Adrenal gland (tissue), 9 donors: ENCODE measurements at regions not wholly inside any gene's neighbourhood (a gene's known extent, or its start where the extent isn't known, plus 50 kb on each side); places are given as distances from the start of the nearest gene placed in this dataset.

ENCODE experiments used
- DNase-seq, 7 donors: peaks; one replicate each; pipeline ENCODE4 v3.0.0-alpha.2; 2019 to 2020
- H3K27ac ChIP-seq, 5 donors: fragments of 200-600 bp; sonication (generic) in 4 of 5; 1 replicate in 3 of 5; 2 replicates in 2 of 5; pipeline versions ENCODE4 v1.5.1 to v1.8.0; 2016 to 2020; ENCODE audit warnings: mild to moderate bottlenecking in 1 of 5
- H3K27me3 ChIP-seq: fragments of 200-600 bp; 2 replicates; pipeline ENCODE4 v1.8.0; 2021
- H3K36me3 ChIP-seq, 2 donors: fragments of 200-600 bp; replicated peaks in 1 of 2; 1 replicate in 1 of 2; 2 replicates in 1 of 2; pipeline versions ENCODE4 v1.5.1 to v1.8.0; 2018 to 2022
- H3K4me1 ChIP-seq, 2 donors: fragments of 200-600 bp; replicated peaks in 1 of 2; 1 replicate in 1 of 2; 2 replicates in 1 of 2; pipeline versions ENCODE4 v1.5.1 to v1.8.0; 2018 to 2021
- H3K4me3 ChIP-seq, 4 donors: fragments of 200-600 bp; sonication (generic) in 3 of 4; one replicate each; pipeline ENCODE4 v1.5.1; 2016 to 2018
- H3K9me3 ChIP-seq, 3 donors: fragments of 200-600 bp; sonication (generic) in 1 of 3; replicated peaks in 1 of 3; 1 replicate in 2 of 3; 2 replicates in 1 of 3; pipeline versions ENCODE4 v1.5.1 to v1.8.0; 2016 to 2021
- POLR2A ChIP-seq, 2 donors: fragments of 450-650 bp; IDR thresholded peaks; one replicate each; pipeline ENCODE4 v1.6.1; 2017; ENCODE audit warnings: antibody characterized with exemption in 2 of 2, mild to moderate bottlenecking in 2 of 2, moderate library complexity in 1 of 2
- WGBS, 4 donors: extraction: QIAGEN DNeasy Blood & Tissue Kit in 2 of 4; methylation state at CpG; one replicate each; pipeline versions ENCODE4 v1.1.5 to v1.1.7; 2013 to 2017; 5-methylcytosine and 5-hydroxymethylcytosine counted together
- intact Hi-C, 2 donors: fragments of 100-400 bp; cut with DNase I; formaldehyde crosslinking; loops; one replicate each; pipeline versions ENCODE4 v1.14.1 to v1.15.0; 2022 to 2023
- TF ChIP-seq, protein P1 (sequence below), 6 experiments: fragments of 450-650 bp in 4 of 6; fragments of 200-600 bp in 2 of 6; sonication (generic) in 1 of 6; IDR thresholded peaks; 1 replicate in 5 of 6; 2 replicates in 1 of 6; pipeline versions ENCODE4 v1.5.1 to v1.8.0; 2016 to 2021; ENCODE audit warnings: antibody characterized with exemption in 6 of 6, mild to moderate bottlenecking in 2 of 6, moderate library complexity in 1 of 6
- donor health status: healthy with polysubstance abuse.
- donor health status: Bipolar disorder and iron deficiency.
- donor health status: DM: yes; HTN: yes; CAD: no.
- donor health status: DM: no; HTN: no; CAD: no.
- donor health status: DM: no; HTN: no; CAD: no.

DNA sequence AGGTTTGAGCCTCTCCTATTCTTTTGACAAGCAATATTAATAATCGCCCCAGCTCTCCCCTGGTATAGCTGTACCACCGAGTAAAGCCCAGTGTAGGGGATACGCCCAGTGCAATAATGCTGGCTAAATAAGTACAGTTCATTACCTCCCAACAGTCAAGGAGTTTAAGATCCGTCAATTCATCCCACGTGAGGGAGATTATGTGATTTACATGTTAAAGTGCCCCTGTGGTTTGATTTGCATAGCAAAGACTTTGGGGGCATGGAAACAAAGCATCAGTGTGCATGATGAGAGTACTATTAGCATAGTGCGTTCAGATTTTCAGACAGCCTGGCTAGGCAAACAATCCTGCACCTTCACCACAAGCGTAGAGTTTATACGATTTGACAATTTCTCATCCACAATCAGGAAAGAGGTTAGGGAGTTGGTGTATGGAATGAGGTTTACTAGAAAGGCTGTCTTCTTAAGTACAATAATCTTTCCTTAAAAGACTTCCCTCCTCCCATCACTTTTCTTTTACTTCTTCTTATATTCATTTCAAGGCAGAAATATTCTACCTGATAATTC is 754.0 kb downstream of the DIAPH3 start:
- DNase-seq: no peak
- Histone ChIP-seq H3K27ac (no peak overlapping the region), H3K36me3 (no peaks in the 10 kb centered on the region), H3K4me1 (no peaks in the 10 kb centered on the region), H3K4me3 (no peak overlapping the region), H3K9me3 (no peaks in the 10 kb centered on the region), H3K27me3 (no peaks in the 10 kb centered on the region)
- TF ChIP-seq POLR2A (IDR thresholded peaks at IDR 0.05): no peak
- TF ChIP-seq, protein P1, sequence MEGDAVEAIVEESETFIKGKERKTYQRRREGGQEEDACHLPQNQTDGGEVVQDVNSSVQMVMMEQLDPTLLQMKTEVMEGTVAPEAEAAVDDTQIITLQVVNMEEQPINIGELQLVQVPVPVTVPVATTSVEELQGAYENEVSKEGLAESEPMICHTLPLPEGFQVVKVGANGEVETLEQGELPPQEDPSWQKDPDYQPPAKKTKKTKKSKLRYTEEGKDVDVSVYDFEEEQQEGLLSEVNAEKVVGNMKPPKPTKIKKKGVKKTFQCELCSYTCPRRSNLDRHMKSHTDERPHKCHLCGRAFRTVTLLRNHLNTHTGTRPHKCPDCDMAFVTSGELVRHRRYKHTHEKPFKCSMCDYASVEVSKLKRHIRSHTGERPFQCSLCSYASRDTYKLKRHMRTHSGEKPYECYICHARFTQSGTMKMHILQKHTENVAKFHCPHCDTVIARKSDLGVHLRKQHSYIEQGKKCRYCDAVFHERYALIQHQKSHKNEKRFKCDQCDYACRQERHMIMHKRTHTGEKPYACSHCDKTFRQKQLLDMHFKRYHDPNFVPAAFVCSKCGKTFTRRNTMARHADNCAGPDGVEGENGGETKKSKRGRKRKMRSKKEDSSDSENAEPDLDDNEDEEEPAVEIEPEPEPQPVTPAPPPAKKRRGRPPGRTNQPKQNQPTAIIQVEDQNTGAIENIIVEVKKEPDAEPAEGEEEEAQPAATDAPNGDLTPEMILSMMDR (IDR thresholded peaks at IDR 0.05): no peak
- intact Hi-C loops: no loop called here
- WGBS, 4 donors: 75 to 83% (median 77%) methylated on average over 8 of the region's 8 CpGs

DNA sequence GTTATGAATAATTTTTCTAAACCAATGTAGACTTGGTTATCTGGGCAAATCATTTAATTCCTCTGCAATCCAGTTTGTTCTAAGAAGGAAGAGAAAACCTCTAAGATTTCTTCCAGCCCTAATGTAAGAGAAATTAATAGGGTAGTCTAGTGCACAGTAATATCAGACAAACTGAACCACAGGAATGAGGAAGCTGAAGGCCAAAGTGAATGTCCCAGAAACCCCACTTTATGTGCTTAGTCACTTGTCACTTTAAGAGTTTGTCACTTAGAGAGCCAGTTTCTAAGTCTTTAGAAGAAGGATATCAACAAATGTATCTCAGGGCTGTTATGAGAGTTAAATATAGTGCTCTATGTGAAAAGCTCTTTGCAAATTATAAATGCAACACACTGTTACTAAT is 750.6 kb downstream of the DIAPH3 start:
- no peaks in the 10 kb centered on the region for H3K9me3 ChIP-seq
- no peak overlapping the region for H3K27ac ChIP-seq
- H3K4me3 ChIP-seq: no peak overlapping the region
- H3K36me3 ChIP-seq: no peaks in the 10 kb centered on the region
- TF ChIP-seq, protein P1 (IDR thresholded peaks at IDR 0.05): no peak
- TF ChIP-seq POLR2A (IDR thresholded peaks at IDR 0.05): no peak
- no peak for DNase-seq
- intact Hi-C loops: no loop called here
- H3K4me1 ChIP-seq: no peaks in the 10 kb centered on the region
- H3K27me3 ChIP-seq: no peaks in the 10 kb centered on the region

DNA sequence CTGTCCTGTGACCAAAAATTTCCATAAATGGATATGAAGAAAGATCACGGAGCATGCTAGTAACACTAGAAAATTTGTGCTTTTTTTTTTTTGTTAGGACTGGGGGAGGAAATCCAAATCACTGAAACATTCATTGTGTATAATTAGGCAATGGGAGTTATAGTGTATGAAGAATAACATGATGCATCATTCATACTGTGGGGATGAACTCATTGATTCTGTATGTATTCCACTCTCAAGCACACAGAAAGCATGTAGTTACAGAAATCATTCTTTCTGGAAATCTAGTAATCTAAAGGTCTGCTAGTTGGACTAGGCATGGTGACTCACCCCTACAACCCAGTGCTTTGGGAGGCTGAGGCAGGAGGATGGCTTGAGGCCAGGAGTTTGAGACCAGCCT is 749.7 kb downstream of the DIAPH3 start:
- intact Hi-C loops: no loop called here
- no peak overlapping the region for H3K4me3 ChIP-seq
- 78 to 100% (median 88%) methylated on average over 1 of the region's 1 CpG for WGBS, 4 donors
- H3K4me1 ChIP-seq: no peaks in the 10 kb centered on the region
- no peak overlapping the region for H3K27ac ChIP-seq
- no peaks in the 10 kb centered on the region for H3K9me3 ChIP-seq
- no peak for DNase-seq
- H3K27me3 ChIP-seq: no peaks in the 10 kb centered on the region
- H3K36me3 ChIP-seq: no peaks in the 10 kb centered on the region
- TF ChIP-seq POLR2A (IDR thresholded peaks at IDR 0.05): no peak
- TF ChIP-seq, protein P1 (IDR thresholded peaks at IDR 0.05): no peak

DNA sequence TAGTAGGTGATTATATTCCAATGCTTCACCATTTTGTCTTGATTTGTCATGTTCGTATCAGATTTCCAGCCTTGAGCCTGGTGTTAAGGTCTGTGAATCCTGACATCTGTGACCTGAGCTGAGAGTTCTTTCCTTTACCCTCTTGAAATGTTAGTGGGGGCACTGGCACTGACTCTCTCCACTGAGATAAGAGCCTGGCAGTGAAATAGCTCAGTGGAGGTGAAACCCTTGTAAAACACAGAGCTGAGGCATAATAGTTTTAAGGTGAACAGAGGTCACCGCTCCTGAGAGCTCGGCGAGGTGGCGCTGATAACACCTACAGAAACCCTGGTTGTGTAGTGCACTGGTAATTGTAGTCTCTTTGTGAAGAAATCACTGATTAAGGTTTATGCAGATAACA is 748.2 kb downstream of the DIAPH3 start:
- Histone ChIP-seq H3K36me3 (no peaks in the 10 kb centered on the region), H3K4me3 (no peak overlapping the region), H3K27me3 (no peaks in the 10 kb centered on the region), H3K27ac (no peak overlapping the region), H3K4me1 (no peaks in the 10 kb centered on the region), H3K9me3 (no peaks in the 10 kb centered on the region)
- whole genome bisulfite sequencing, 4 donors: 83 to 94% (median 85%) methylated on average over 5 of the region's 5 CpGs
- TF ChIP-seq, protein P1 (IDR thresholded peaks at IDR 0.05): no peak
- no peak for TF ChIP-seq POLR2A (IDR thresholded peaks at IDR 0.05)
- intact Hi-C loops: no loop called here
- DNase-seq: no peak
